COR-L47 (cell line): ENCODE measurements at regions not wholly inside any gene's neighbourhood (a gene's known extent, or its start where the extent isn't known, plus 50 kb on each side); places are given as distances from the start of the nearest gene placed in this dataset.
A peak's percentile ranks its signal among the peaks of the same experiment; 100 is the strongest.
"Not testable (repeated sequence)": the region's sequence is repeated elsewhere in the genome, so short reads cannot be mapped to it uniquely, and the experiment has no call there.

Experiments
- DNase-seq: peaks from one replicate; lab custom pipeline; 2025; lab: John Stamatoyannopoulos, UW

GRCh38 chr2:166641516-166641915 is 147.5 kb upstream of the SCN7A start:
- DNase-seq, result not testable (repeated sequence)

- no peak for DNase-seq
Measured at GRCh38 chr2:166637051-166637450, 143.0 kb upstream of the SCN7A start.

- no peak for DNase-seq
Measured at GRCh38 chr2:166634706-166635105, 140.7 kb upstream of the SCN7A start.

- peak; percentile 5 for DNase-seq
Measured at GRCh38 chr2:166632616-166633015, 138.6 kb upstream of the SCN7A start.

GRCh38 chr2:166628478-166629136 is 134.6 kb upstream of the SCN7A start:
- DNase-seq, result no peak

- DNase-seq, result no peak
Measured at GRCh38 chr2:166627893-166628292, 133.8 kb upstream of the SCN7A start.

- no peak for DNase-seq
Measured at GRCh38 chr2:166625670-166626069, 131.6 kb upstream of the SCN7A start.

GRCh38 chr2:166614503-166614902 is 120.5 kb upstream of the SCN7A start:
- peak; percentile 50 for DNase-seq

- DNase-seq, result peak; percentile 8
Measured at GRCh38 chr2:166614029-166614428, 120.0 kb upstream of the SCN7A start.

- DNase-seq, result no peak
Measured at GRCh38 chr2:166613226-166613625, 119.2 kb upstream of the SCN7A start.

GRCh38 chr2:166612214-166612613 is 118.2 kb upstream of the SCN7A start:
- no peak for DNase-seq

- DNase-seq, result no peak
Measured at GRCh38 chr2:166610913-166611305, 116.9 kb upstream of the SCN7A start.

- no peak for DNase-seq
Measured at GRCh38 chr2:166610180-166610912, 116.3 kb upstream of the SCN7A start.

- DNase-seq, result peak; percentile 33
Measured at GRCh38 chr2:166609183-166609959, 115.3 kb upstream of the SCN7A start.

- DNase-seq, result no peak
Measured at GRCh38 chr2:166607880-166608279, 113.8 kb upstream of the SCN7A start.

- no peak for DNase-seq
Measured at GRCh38 chr2:166593403-166593802, 99.4 kb upstream of the SCN7A start.

GRCh38 chr2:166592750-166593149 is 98.7 kb upstream of the SCN7A start:
- DNase-seq, result no peak

- no peak for DNase-seq
Measured at GRCh38 chr2:166591226-166591625, 97.2 kb upstream of the SCN7A start.

- no peak for DNase-seq
Measured at GRCh38 chr2:166573391-166573790, 79.3 kb upstream of the SCN7A start.

- no peak for DNase-seq
Measured at GRCh38 chr2:166572937-166573336, 78.9 kb upstream of the SCN7A start.

GRCh38 chr2:166568409-166568808 is 74.4 kb upstream of the SCN7A start:
- no peak for DNase-seq

- DNase-seq, result no peak
Measured at GRCh38 chr2:166565501-166565900, 71.5 kb upstream of the SCN7A start.

GRCh38 chr2:166563894-166564293 is 69.8 kb upstream of the SCN7A start:
- DNase-seq, result no peak
